GM18873 (cell line): ENCODE measurements at regions not wholly inside any gene's neighbourhood (a gene's known extent, or its start where the extent isn't known, plus 50 kb on each side); places are given as distances from the start of the nearest gene placed in this dataset.
"Not testable (repeated sequence)": the region's sequence is repeated elsewhere in the genome, so short reads cannot be mapped to it uniquely, and the experiment has no call there.

ENCODE experiments used
- ATAC-seq: cut with Tn5 transposase; IDR thresholded peaks from one replicate; pipeline ENCODE4 v1.9.1; 2021; ENCODE audit warnings: mild to moderate bottlenecking, moderate library complexity, moderate number of reproducible peaks; ENCODE audit not compliant: unreplicated experiment, low FRiP score

DNA sequence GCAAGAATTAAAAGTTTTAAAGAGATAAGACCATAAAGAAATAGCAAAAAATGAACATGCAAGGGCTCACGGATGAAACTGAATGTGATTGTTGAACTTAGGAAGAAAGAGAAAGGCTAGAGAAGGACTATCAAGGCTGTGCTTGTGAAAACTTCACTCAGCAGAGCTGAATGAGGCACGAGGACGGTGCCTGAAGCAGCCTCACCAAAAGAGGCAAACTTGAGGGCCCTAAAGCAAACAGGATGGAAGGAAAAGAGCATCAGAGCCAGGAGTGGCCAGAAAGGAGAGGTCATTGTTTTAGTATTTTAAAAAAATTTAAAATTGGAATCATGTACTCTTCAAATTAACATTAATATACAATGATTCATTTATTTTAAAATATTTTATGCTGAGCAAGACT lies 191.2 kb upstream of the SOX14 start:
- no peak for ATAC-seq

DNA sequence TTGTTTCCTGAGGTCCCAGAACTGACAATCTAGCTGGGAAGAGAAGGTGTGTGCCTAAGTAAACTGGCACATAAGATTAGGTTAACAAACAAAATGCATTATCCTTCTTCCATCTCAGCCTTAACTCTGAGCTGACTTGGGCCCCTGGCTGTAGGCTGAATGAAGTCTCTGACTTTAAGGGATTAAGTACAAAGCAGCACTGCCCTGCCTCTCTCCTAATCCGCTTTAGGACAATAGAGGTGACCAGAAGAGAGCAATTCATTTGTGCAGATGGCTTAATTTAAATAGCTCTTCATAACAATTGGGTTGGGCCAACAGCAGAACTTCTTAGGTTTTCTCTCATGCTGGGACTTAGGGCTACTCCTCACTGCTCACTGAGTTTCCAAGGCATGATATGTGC lies 181.6 kb upstream of the SOX14 start:
- no peak for ATAC-seq

DNA sequence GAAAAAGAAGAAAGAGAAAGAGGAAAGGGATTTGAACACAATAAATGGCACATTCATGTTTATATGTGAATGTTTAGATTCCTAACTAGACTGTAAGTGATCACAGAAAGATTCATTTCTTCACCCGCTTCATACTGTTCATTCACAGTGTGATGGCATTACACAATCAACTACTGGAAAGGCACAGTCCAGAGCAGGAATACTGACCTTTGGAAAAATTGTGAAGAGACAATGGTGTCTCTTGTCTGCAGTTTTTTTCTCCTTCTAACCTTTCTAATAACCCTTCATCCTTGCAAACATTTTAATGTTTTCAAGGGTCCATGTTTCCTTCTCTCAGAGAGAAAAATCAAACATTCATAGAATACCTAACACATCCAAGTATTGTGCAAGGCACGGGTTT lies 180.9 kb upstream of the SOX14 start:
- ATAC-seq: no peak

DNA sequence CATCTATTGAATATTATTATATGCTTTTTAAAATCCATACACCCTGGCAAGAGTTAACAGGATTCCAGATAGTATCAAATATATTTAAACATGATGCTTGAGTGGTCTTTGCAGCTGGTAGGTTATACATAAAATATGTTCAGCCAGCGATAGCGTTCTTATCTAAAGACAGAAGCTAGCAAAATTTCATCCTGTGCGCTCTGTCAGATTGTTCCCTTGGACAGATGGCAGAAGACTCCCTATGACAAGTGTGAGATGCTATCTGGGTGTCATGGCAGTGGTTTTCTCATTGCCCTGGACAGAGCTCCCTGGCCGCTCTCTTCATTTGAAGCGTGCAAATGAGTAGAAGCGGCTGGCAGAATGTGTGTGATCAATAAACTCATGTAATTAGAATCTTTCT lies 175.2 kb upstream of the SOX14 start:
- no peak for ATAC-seq

GRCh38 chr3:137595415-137595814 lies 168.7 kb upstream of the SOX14 start:
- not testable (repeated sequence) for ATAC-seq

- ATAC-seq: no peak
These were observed 153.4 kb upstream of the SOX14 start for GRCh38 chr3:137610723-137611122.

DNA sequence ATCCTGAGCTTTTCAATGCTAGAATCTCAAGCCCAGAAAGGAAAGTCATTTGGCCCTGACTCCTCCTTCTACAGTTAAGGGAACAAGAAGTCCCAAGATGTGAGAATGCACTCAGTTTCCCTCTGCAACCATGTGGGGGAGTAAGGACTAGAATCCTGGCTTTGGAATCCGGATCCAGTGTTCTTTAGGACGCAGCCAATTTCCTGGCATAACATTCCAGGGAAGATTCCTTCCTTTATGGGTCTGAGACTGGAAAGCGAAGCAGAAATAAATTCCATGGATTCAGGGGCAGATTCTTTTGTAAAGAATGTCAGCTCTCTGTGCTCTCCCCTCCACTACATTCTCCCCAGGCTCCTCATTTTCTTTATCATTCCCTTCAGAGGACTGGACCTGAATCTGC lies 151.8 kb upstream of the SOX14 start:
- ATAC-seq: no peak

- no peak for ATAC-seq
These were observed 148.3 kb upstream of the SOX14 start for GRCh38 chr3:137615659-137616418.

GRCh38 chr3:137641879-137642704 lies 122.0 kb upstream of the SOX14 start:
- ATAC-seq: no peak

- no peak for ATAC-seq
These were observed 121.3 kb upstream of the SOX14 start for GRCh38 chr3:137642831-137643230.

DNA sequence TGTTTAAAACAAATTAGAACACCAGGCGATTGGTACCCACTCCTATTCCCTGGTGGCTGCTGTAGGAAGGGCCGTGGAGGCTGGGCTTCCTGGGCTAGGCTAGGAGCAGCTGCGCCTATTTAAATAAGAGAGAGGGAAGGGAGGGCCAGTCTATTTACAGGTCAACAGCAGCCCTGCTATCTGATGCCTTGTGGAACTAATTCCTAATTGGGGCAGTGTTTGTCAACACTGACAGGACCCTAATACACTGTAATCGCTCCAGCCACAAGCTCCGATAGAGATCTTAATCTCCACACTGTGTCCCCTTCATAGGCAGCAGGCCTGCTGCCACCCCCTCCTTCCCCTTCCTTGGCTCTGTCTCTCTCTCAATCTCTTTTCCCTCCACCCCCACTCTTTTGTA lies 116.9 kb upstream of the SOX14 start:
- no peak for ATAC-seq

DNA sequence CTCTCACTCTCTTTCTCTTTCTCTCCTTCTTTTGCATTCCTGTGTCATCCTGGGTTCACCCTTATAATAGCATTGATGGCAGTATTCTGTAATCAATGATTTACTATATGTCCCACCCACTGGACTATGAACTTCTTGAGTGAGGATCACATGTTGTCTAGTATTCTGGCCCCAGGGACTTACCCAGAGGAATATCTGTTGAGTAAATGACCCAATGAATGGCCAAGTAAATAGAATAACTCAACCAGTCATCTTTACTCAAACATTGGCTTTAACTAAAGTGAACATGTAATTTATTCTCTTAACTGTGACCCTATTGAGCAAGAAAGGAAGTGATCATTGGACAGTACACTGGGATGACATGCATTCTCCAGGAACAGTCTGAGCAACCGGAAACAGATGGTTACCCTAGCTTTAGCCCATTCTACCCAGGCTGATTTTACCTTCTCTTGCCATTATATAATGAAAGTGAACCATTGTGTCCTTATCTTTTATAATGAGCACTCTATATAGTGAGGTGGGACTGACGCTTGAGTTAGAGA lies 94.5 kb upstream of the SOX14 start:
- ATAC-seq: no peak

DNA sequence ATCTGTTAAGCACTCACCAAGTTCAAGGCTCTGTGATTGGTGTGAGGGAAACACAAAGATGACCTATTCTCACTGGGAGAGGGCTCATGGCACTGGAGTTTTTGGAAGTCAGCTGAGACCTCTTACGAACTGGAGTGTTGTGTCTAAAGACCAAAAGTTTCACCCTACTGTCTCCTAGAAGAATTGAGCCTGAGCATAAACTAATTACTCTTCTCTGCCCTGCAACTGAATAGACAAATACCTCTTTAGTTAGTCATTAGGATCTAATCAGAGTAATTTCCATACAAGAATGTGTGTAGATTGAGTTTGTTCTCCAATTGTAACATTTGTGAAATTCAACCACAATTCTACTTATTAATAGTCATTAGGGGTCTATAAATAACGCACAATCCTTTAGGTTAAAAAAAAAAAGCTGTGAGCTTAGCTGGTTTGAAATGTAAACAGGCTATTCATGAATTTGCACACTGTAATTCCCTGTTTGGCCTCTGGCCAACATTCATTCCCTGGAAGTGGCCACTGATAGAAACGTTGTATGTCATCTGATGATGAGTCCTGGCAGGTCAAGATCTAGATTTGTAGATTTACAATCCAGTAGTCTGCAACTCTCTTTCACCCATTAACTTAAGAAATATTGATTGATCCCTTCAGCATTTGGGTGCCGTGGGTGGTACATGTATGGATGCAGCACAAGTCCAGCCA lies 76.8 kb upstream of the SOX14 start:
- ATAC-seq: no peak

GRCh38 chr3:137692803-137693431 lies 71.2 kb upstream of the SOX14 start:
- ATAC-seq: no peak

- ATAC-seq: no peak
These were observed 70.3 kb upstream of the SOX14 start for GRCh38 chr3:137693791-137694190.

DNA sequence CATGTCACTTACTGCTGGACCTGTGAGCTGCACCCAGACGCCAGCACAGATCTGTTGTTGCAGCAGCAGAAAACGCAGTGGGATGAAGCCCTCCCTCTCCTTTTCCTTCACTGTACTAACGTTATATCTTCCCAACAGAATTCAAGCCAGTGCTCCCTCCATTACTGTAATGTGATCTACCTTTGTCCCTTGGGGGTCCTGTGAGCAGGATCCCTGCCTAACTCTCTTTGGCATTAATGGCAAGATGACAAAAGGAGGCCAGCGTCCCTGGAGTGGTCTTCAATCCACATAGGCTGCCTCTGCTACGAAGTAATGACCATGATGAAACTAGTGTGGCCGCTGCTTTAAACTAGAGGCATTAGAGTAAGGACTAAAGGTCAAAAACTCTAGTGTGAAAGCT lies 69.3 kb upstream of the SOX14 start:
- no peak for ATAC-seq

- no peak for ATAC-seq
These were observed 68.8 kb upstream of the SOX14 start for GRCh38 chr3:137695351-137695750.

- no peak for ATAC-seq
These were observed 55.0 kb upstream of the SOX14 start for GRCh38 chr3:137709011-137709601.

GRCh38 chr3:137713965-137714364 lies 50.1 kb upstream of the SOX14 start:
- not testable (repeated sequence) for ATAC-seq
